B cell (primary cell): ENCODE measurements at regions not wholly inside any gene's neighbourhood (a gene's known extent, or its start where the extent isn't known, plus 50 kb on each side); places are given as distances from the start of the nearest gene placed in this dataset.

Experiments used
- ATAC-seq: fragments of 200-7000 bp; cut with Tn5 transposase; one replicate; pipeline ENCODE4 v1.10.0; 2021; ENCODE audit warnings: low read depth, mild to moderate bottlenecking, moderate number of reproducible peaks, moderate library complexity
- CTCF ChIA-PET: fragments of 350-600 bp; sonication (Branson Sonifier 250); formaldehyde crosslinking; loops from one replicate; lab custom pipeline; 2021; ENCODE audit warnings: antibody characterized with exemption, inconsistent platforms; lab: Charles Lee
- POLR2A ChIA-PET: fragments of 350-600 bp; sonication (Branson Sonifier 250); formaldehyde crosslinking; loops from one replicate; lab custom pipeline; 2021; ENCODE audit warnings: antibody characterized with exemption; lab: Charles Lee
- DNase-seq: peaks from one replicate; pipeline ENCODE4 v3.0.0; 2013
- H2AFZ ChIP-seq: 2 replicates; pipeline ENCODE4 v1.6.1; 2012; ENCODE audit warnings: mild to moderate bottlenecking, low read depth, low read length; ENCODE audit not compliant: insufficient read depth, poor library complexity, severe bottlenecking
- H3K27ac ChIP-seq, 2 donors: 1 replicate in 1 of 2; 2 replicates in 1 of 2; pipeline ENCODE4 v1.5.1; 2012 to 2013; ENCODE audit warnings: low read length in 2 of 2, mild to moderate bottlenecking in 2 of 2, moderate library complexity in 1 of 2
- H3K27me3 ChIP-seq, 4 experiments: fragments of 200-600 bp in 1 of 4; sonication (generic) in 1 of 4; replicated peaks in 1 of 4; 1 replicate in 2 of 4; 2 replicates in 2 of 4; pipeline versions ENCODE4 v1.6.1 to v1.7.0; 2013 to 2016; ENCODE audit warnings: low read length in 3 of 4, mild to moderate bottlenecking in 2 of 4, mixed read lengths in 1 of 4, moderate library complexity in 1 of 4; ENCODE audit not compliant: insufficient read depth in 4 of 4, control insufficient read depth in 3 of 4; ENCODE audit errors: control extremely low read depth in 1 of 4
- H3K36me3 ChIP-seq, 2 experiments: replicated peaks in 1 of 2; 1 replicate in 1 of 2; 2 replicates in 1 of 2; pipeline versions ENCODE4 v1.6.1 to v1.7.1; 2013; ENCODE audit warnings: low read length in 1 of 2; ENCODE audit not compliant: insufficient read depth in 2 of 2, control insufficient read depth in 1 of 2; ENCODE audit errors: control extremely low read depth in 1 of 2, extremely low read depth in 1 of 2
- H3K4me1 ChIP-seq, 2 donors: fragments of 200-600 bp in 1 of 2; sonication (generic) in 1 of 2; 1 replicate in 1 of 2; 2 replicates in 1 of 2; pipeline versions ENCODE4 v1.5.1 to v1.6.1; 2013 to 2017; ENCODE audit warnings: low read length in 2 of 2; ENCODE audit not compliant: control insufficient read depth in 2 of 2, insufficient read depth in 2 of 2
- H3K4me2 ChIP-seq: replicated peaks from 2 replicates; pipeline ENCODE3; 2012; ENCODE audit warnings: mild to moderate bottlenecking, low read depth, low read length; ENCODE audit not compliant: poor library complexity, severe bottlenecking
- H3K4me3 ChIP-seq, 5 experiments: fragments of 200-600 bp in 1 of 5; sonication (generic) in 1 of 5; 1 replicate in 3 of 5; 2 replicates in 2 of 5; pipeline versions ENCODE4 v1.5.1 to v1.7.0; 2011 to 2016; ENCODE audit warnings: low read length in 4 of 5, mild to moderate bottlenecking in 4 of 5, low read depth in 2 of 5, control low read depth in 1 of 5, moderate library complexity in 1 of 5; ENCODE audit not compliant: insufficient read depth in 1 of 5; ENCODE audit errors: control extremely low read depth in 1 of 5, extremely low read depth in 1 of 5
- H3K79me2 ChIP-seq: fragments of 200-600 bp; sonication (generic); one replicate; pipeline ENCODE4 v1.6.0; 2016; ENCODE audit warnings: low read length; ENCODE audit not compliant: control insufficient read depth, insufficient read depth
- H3K9ac ChIP-seq: fragments of 200-600 bp; sonication (generic); 2 replicates; pipeline ENCODE4 v1.6.1; 2017; ENCODE audit warnings: mild to moderate bottlenecking, low read length, moderate library complexity
- H3K9me3 ChIP-seq, 3 donors: one replicate each; pipeline versions ENCODE4 v1.6.1 to v1.7.1; 2013; ENCODE audit warnings: low read length in 2 of 3; ENCODE audit not compliant: control insufficient read depth in 2 of 3, insufficient read depth in 1 of 3; ENCODE audit errors: control extremely low read depth in 1 of 3
- H4K20me1 ChIP-seq: 2 replicates; pipeline ENCODE4 v1.6.0; 2012; ENCODE audit warnings: mild to moderate bottlenecking, low read length; ENCODE audit not compliant: insufficient read depth, control insufficient read depth, poor library complexity, severe bottlenecking
- H3K27ac Mint-ChIP-seq: one replicate; pipeline ENCODE4 v1.8.0; 2021; ENCODE audit warnings: mixed read lengths
- H3K27me3 Mint-ChIP-seq: one replicate; pipeline ENCODE4 v1.8.0; 2021; ENCODE audit warnings: mixed read lengths
- H3K4me1 Mint-ChIP-seq: one replicate; pipeline ENCODE4 v1.8.0; 2021; ENCODE audit warnings: mixed read lengths
- H3K4me3 Mint-ChIP-seq: one replicate; pipeline ENCODE4 v1.8.0; 2021; ENCODE audit warnings: mixed read lengths
- H3K9me3 Mint-ChIP-seq: one replicate; pipeline ENCODE4 v1.8.0; 2022; ENCODE audit warnings: mixed read lengths; ENCODE audit not compliant: insufficient read depth
- CTCF ChIP-seq: fragments of 200-600 bp; IDR thresholded peaks from one replicate; pipeline ENCODE4 v1.8.0; 2022; ENCODE audit warnings: antibody characterized with exemption, mild to moderate bottlenecking
- EZH2 ChIP-seq: IDR thresholded peaks from 2 replicates; pipeline ENCODE4 v1.6.1; 2012; ENCODE audit warnings: borderline replicate concordance, low read depth, mild to moderate bottlenecking, moderate library complexity, low read length; ENCODE audit not compliant: insufficient read depth, poor library complexity, severe bottlenecking
- WGBS: methylation state at CpG from one replicate; pipeline ENCODE4 v1.1.5; 2013; ENCODE audit warnings: missing lambda C conversion rate; ENCODE audit not compliant: insufficient coverage; 5-methylcytosine and 5-hydroxymethylcytosine counted together
- intact Hi-C: fragments of 100-400 bp; cut with micrococcal nuclease; formaldehyde crosslinking; loops from one replicate; pipeline ENCODE4 v1.10.0; 2022

- Histone ChIP-seq H3K36me3 (no peaks in the 10 kb centered on the region), H3K4me2 (no peak overlapping the region), H3K9ac (no peak overlapping the region), H3K79me2 (no peaks in the 10 kb centered on the region), H4K20me1 (no peaks in the 10 kb centered on the region), H2AFZ (no peak overlapping the region), H3K4me3 (no peak overlapping the region), H3K27ac (no peak overlapping the region), H3K9me3 (no peaks in the 10 kb centered on the region), H3K27me3 (no peaks in the 10 kb centered on the region), H3K4me1 (no peaks in the 10 kb centered on the region)
- Mint-ChIP-seq H3K9me3 (no peaks in the 10 kb centered on the region), H3K27ac (no peak overlapping the region), H3K4me1 (no peaks in the 10 kb centered on the region), H3K27me3 (peaks cover 23% of the 10 kb centered on the region), H3K4me3 (no peak overlapping the region)
- no peak for DNase-seq
- 93% methylated on average over 3 of the region's 6 CpGs for WGBS
- POLR2A ChIA-PET: no interaction called here
- CTCF ChIA-PET: no interaction called here
- ATAC-seq: no peak
- intact Hi-C loops: no loop called here
- TF ChIP-seq CTCF (no peak), EZH2 (no peak)
These were observed 194.5 kb upstream of the CDYL start for GRCh38 chr6:4581468-4582385.

- H3K4me1 ChIP-seq: no peaks in the 10 kb centered on the region
- H3K36me3 ChIP-seq: no peaks in the 10 kb centered on the region
- H3K27ac Mint-ChIP-seq: no peak overlapping the region
- no peaks in the 10 kb centered on the region for H3K79me2 ChIP-seq
- H3K9me3 ChIP-seq: no peaks in the 10 kb centered on the region
- 83% methylated on average over 1 of the region's 1 CpG for WGBS
- H3K27me3 ChIP-seq: peaks cover 0 to 5% (median 0%) of the 10 kb centered on the region in 4 experiments
- ChIA-PET POLR2A (no interaction called here), CTCF (interaction anchor here (0.7 kb wide), 1 partner anchor 51 kb away, joined by 4 read pairs; no protein-coding TSS in a partner anchor)
- intact Hi-C loops: no loop called here
- H3K4me3 ChIP-seq: no peak overlapping the region
- no peaks in the 10 kb centered on the region for H3K4me1 Mint-ChIP-seq
- H3K27me3 Mint-ChIP-seq: peaks cover 34% of the 10 kb centered on the region
- H3K9me3 Mint-ChIP-seq: no peaks in the 10 kb centered on the region
- no peak overlapping the region for H2AFZ ChIP-seq
- DNase-seq (no peak), ATAC-seq (no peak)
- no peaks in the 10 kb centered on the region for H4K20me1 ChIP-seq
- no peak overlapping the region for H3K27ac ChIP-seq
- H3K4me2 ChIP-seq: no peak overlapping the region
- TF ChIP-seq CTCF (no peak), EZH2 (no peak)
- H3K9ac ChIP-seq: no peak overlapping the region
- no peak overlapping the region for H3K4me3 Mint-ChIP-seq
These were observed 195.8 kb upstream of the CDYL start for GRCh38 chr6:4580361-4580760.
